Fibroblast of gingiva (primary cell): ENCODE measurements at regions not wholly inside any gene's neighbourhood (a gene's known extent, or its start where the extent isn't known, plus 50 kb on each side); places are given as distances from the start of the nearest gene placed in this dataset.

Experiments
- DNase-seq: peaks from one replicate; pipeline ENCODE4 v3.0.0-alpha.2; 2011; ENCODE audit warnings: low read depth

DNA sequence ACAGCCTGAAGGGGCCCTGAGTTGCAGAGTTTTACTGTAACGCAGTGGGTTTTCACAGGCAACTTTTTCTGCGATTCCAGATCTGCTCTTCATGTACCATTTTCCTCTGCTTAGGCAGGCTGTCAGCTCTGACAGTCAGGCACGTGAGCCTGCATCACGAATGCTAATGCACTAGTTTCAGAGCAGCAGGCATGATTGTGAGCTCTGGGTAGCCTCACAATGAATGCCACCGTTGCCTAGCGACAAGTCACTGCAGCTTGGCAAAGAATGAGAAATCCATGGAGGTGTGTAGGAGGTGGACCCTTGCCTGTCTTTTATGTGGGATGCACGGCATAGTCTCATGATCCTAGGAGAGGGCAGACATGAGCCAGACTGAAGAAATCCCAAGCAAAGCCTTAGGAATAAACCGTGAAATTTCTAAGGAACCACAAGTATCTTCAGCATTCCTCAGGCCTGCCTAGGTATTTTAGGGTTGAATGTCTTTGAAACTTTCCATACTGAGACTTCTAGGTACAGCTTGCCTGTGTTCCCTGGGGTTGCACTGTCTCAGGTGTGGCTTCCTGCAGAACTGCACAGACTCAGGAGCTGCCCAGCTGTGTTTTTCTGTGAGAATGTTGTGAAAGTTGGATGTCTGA is 774.7 kb upstream of the TSPY4 start:
- DNase-seq: no peak

DNA sequence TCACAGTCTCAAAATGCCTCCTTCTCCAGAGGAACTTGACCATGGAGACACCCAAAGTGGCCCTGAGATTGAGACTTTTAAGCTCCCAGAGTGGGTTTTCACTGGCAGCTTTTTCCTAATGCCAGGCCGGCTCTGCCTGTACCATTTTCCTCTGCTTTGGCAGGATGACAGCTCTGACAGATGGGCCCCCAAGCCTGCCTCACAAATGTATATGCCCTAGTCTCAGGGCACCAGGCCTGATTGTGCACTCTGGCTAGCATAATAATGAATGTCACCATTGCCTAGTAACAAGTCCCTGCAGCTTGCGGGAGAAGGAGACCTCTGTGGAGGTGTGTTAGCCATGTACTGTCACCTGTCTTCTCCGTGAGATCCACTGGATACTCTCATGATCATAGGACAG is 772.8 kb upstream of the TSPY4 start:
- no peak for DNase-seq

DNA sequence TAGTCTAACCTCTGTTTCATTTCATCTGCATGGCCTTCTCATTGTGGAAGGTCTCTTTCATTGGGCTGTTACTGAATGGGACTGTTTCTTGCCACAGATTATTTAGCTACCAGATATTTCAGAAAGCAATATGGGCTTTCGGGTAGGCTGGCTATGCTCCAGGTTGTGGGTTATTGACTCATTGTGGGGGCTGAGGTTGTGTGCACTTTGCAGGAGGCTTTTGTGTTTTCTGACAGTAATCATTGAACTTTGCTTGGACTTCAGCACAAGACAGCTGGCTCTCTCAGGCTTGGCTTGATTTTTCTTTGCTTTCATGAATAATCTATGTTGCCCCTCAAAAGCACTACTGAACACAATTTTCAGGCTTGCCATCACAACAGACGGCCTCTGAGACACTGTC is 771.1 kb upstream of the TSPY4 start:
- no peak for DNase-seq

DNA sequence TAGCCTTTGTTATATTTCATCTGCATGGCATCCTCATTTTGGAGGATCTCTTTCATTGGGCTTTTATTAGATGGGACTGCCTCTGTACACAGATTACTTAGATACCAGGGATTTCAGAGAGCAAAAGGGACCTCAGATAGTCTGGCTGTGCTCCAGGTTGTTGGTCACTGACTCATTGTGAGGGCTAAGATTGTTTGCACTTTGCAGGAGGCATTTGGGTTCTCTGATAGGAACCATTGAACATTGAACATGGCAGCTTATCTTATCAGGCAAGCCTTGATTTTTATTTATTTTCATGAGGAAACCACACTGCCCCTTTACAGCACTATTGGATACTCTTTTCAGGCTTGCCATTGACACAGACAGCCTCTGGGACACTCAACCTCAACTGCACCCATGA is 766.9 kb upstream of the TSPY4 start:
- DNase-seq: no peak

DNA sequence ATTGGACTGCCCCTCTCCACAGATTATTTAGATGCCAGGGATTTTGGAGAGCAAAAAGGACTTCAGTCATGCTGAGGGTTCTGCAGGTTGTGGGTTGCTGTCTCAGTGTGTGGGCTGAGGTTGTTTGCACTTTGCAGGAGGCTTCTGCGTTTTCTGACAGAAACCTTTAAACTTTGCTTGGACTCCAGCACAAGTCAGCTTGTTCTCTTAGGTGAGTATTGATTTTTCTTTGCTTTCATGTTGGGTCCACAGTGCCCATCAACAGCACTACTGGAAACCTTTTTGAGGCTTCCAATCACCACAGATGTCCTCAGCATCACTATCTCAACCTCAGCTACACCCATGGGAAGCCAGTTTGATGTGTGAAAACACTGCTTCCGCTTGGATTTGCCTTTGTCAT is 764.3 kb upstream of the TSPY4 start:
- DNase-seq: no peak

DNA sequence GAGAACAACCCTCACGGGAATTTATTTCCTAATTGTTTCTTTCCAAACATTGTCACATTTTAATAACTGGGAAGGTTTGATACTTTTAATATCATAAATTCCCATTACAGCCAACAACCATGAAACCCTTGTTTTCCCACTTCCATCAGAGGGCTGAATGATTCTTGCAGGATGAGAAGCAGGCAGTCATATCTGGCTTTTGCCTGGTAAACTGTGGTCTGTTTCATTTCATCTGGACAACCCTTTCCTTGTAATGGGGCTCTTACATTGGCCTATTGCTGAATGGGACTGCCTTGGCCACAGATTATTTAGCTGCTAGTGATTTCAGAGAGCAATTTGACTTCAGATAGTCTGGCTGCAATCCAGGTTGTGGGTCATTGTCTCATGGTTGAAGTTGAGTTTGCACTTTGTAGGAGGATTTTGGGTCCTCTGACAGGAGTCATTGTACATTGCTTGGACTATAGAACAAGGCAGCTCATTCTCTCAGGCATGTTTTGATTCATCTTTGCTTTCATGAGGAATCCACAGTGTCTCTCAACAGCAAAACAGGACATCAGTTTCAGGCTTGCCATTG is 754.9 kb upstream of the TSPY4 start:
- no peak for DNase-seq

DNA sequence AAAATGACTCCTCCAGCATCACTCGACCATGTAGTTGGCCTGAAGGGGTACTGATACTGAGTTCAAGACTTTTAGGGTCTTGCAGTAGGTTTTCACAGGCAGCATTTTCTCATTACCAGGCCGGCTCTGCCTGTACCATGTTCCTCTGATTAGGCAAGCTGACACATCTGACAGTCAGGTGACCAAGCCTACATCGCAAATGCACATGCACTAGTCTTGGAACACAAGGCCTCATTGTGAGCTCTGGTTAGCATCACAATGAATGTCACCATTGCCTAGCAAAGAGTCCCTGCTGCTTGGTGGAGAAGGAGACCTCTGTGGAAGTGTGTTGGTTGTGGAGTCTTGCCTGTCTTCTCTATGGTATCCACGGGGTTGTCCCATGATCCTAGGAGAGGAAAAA is 754.1 kb upstream of the TSPY4 start:
- DNase-seq: no peak

DNA sequence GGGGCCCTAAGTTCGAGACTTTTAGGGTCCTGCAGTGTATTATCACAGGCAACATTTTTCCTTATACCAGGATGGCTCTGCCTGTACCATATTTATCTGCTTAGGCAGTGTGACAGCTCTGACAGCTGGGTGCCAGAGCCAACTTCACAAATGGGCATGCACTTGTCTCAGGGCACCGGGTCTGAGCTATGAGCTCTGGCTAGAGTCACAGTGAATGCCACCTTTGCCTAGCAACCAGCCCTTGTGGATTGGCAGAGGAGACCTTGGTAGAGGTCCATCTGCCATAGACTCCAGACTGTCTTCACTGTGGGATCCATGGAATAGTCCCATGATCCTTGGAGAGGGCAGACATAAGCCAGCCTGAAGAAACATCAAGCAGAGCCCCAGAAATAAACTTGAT is 746.6 kb upstream of the TSPY4 start:
- no peak for DNase-seq

DNA sequence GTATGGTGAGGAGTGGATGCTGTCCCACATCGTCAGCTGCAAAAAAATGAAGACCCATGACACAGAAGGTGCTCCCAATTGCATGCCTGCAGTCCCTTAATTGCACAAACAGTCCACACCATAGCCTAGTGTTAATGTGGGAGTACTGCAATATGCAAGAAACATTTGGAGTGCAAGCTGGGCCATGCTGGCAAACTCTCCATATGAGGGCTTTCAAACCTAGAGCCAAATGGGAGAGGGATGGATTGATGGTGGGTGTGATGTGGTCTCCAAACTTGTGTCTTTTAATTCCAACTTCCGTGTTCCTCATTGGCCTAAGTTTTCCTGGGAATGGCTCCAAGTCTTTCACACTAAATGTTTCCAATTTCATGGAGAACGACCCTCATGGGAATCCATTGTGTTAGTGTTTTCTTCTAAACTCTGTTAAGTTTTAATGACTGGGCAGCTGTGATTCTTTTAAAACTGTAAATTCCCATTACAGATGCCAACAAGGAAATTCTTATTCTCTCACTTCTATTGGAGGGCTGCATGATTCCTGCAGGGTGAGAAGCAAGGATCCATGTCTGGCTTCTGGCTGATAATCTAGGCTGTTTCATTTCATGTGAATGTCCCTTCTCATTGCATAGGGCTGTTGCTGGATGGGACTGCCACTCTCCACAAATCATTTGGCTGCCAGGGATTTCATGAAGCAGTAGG is 745.3 kb upstream of the TSPY4 start:
- DNase-seq: no peak

DNA sequence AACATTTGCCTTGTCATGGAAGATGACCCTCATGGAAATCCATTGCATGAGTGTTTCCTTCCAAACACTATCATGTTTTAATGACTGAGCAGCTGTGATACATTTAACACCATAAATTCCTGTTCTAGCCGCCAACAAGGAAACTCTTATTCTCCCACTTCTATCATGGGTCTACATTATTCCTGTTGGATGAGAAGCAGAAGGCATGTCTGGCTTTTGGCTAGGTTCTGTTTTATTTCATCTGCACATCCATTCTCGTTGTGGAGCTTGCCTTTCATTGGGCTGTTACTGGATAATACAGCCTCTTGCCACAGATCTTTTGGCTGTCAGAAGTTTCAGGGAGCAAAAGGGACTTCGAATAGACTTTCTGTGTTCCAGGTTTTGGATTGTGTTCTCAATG is 742.6 kb upstream of the TSPY4 start:
- DNase-seq: no peak

DNA sequence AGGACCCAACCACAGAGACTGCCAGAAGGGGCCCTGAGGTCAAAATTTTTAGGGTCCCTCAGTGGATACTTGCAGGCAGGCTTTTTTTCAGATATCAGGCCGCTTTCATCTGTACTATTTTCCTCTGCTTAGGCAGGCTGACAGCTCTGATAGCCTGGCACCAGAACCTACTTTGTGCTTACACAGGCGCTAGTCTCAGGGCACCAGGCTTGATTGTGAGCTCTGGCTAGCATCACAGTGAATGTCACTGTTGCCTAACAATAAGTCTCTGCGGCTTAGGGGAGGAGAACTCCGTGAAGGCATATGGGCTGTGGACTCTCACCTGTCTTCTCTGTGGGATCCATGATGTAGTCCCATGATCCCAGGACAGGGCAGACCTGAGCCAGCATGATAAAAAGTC is 738.1 kb upstream of the TSPY4 start:
- DNase-seq: no peak

DNA sequence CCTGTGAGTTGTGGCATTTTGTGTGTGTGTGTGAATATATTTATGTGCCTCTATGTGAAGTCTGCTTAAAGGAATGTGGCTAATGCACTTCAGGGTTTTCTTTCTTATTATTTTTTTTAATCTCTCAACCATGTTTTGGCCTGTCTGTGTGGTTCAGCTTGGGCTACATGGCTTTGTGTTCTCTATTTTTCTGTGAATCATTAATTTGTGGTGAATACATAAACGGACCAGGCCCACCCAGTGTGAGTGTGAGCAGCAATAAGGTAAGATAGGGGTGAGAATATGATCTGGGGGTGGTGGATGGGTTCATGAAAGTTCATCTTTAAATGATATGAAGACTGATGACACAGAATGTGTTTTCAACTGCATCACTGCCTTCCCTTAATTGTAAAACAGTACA is 726.6 kb upstream of the TSPY4 start:
- no peak for DNase-seq

DNA sequence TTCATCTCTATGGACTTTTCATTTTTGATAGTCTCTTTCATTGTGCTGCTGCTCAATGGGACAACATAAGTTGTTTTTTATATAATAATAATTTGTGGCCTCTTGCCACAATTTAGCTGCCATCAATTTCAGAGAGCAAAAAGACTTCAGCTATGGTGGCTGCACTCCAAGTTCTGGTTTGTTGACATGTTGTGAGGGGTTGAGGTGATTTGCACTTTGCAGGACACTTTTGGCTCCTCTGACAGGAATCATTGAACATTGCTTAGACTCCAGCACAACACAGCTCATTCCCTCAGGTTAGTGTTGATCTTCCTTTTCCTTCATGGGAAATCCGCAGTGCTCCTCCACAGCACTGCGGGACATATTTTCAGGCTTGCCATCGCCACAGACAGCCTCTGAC is 725.4 kb upstream of the TSPY4 start:
- DNase-seq: no peak

DNA sequence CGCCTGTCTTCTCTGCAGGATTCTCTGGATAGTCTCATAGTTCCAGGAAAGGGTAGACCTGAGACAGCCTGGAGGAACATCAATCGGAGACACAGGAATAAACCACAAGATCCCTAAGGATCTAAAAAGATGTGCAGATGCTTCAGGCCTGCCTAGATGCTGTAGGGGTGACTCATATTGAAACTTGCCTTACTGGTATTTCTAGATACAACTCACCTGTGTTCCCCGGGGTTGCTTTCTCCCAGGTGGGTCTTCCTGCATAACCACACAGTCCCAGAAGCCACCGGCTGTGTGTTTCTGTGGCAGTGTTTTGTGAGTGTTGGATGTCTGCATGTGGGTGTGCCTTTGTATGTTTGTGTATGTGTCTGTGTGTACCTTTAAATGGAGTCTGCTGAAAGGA is 719.0 kb upstream of the TSPY4 start:
- no peak for DNase-seq

DNA sequence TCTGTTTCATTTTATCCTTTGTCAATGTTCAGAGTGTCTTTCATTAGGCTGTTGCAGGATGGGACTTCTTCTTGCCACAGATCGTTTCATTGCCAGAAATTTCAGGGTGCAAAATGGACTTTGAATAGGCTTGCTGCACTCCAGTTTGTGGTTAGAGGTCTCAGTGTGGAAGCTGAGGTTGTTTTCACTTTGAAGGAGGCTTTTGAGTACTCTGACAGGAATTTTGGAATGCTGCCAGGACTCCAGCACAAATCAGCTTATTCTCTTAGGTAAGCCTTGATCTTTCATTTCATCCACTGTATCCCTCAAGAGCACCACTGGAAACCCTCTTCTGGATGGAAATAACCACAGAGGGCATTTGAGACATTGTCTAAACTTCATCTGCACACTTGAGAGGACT is 715.1 kb upstream of the TSPY4 start:
- no peak for DNase-seq

DNA sequence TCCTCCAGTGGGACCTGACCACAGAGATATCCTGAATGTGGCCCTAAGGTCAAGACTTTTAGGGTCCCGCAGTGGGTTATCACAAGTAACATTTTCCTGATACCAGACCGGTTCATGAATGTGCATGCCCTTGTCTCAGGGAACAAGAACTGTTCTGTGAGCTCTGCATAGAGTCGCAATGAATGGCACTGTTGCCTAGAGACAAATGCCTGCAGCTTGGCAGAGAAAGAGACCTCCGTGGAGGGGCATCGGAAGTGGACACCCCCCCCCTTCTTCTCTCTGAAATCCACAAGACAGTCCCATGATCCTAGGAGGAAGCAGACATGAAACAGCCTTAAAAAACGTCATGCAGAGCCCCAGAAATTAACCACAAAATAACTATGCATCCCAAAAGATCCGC is 714.4 kb upstream of the TSPY4 start:
- DNase-seq: no peak

DNA sequence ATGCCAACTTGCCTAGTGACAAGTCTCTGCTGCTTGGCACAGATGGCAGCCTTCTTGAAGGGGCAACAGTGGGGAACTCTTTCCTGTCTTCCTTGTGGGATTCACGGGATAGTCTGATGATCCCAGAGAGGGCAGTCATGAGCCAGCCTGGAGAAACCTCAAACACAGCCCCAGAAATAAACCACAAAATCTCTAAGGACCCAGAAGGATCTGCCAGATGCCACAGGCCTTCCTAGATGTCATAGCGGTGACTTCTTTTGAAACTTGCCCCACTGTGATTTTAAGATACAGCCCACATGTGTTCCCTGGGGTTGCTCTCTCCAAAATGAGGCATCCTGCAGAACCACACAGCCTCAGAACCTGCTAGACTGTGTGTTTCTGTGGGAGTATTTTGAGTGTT is 707.6 kb upstream of the TSPY4 start:
- no peak for DNase-seq

DNA sequence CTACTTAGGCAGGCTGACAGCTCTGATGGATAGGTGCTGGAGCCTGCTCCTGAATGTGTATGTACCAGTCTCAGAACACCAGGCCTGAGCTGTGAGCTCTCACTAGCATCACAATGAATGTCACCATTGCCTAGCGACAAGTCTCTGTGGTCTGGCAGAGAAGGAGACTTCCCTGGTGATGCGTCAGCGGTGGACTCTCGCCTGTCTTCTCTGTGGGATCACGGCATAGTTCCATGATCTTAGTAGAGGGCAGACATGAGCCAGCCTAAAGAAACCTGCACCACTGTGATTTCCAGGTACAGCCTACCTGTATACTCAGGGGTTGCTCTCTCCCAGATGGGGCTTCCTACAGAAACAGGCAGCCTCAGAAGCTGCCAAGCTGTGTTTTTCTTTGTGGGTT is 699.2 kb upstream of the TSPY4 start:
- DNase-seq: no peak

DNA sequence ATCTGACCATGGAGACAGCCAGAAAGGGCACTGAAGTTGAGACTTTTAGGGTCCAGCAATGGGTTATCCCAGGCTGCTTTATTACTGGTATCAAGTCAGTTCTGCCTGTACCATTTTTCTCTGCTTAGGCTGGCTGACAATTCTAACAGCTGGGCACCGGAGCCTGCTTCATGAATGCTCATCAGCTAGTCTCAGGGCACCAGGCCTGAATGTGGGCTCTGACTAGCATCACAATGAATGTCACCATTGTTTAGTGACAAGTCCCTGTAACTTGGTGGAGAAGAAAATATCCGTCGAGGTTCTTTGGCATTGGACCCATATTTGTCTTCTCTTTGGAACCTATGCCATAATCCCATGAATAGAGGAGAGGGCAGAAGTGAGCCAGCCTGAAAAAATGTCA is 692.3 kb upstream of the TSPY4 start:
- no peak for DNase-seq

DNA sequence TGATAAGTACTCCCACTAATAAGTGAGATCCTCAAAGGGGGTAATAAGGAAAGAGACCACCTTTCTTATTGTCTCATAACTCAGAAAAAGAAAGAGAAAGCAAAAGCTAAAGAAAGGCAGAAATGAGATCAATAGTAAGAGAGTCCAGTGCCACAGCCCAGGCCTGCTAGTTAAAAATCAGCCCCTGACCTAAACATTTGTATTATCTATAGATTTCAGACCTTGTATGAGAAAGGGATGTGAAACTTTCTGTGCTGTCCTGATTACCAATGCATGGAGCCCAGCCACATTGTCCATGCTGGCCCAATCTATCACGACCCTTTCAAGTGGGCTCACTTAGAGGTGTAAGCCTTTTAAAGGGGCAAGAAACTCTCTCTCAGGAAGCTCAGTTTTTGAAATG is 684.8 kb upstream of the TSPY4 start:
- DNase-seq: no peak

DNA sequence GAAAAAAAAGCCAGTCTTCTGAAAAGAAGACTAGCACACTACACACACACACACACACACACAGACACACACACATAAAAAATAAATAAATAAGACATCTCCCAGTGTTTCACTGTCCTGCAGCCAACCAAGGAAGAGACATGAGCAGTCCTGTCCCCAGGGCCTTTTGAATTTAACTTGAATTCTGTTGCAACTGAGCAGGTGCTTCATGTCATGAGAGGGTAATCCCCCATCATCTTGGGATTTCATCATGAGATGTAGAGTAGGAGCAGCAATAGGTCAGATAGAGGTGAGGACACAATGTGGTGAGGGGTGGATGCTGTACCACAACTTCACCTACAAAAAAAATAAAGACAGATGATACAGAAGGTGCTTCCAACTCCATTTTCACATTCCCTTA is 682.2 kb upstream of the TSPY4 start:
- DNase-seq: no peak

DNA sequence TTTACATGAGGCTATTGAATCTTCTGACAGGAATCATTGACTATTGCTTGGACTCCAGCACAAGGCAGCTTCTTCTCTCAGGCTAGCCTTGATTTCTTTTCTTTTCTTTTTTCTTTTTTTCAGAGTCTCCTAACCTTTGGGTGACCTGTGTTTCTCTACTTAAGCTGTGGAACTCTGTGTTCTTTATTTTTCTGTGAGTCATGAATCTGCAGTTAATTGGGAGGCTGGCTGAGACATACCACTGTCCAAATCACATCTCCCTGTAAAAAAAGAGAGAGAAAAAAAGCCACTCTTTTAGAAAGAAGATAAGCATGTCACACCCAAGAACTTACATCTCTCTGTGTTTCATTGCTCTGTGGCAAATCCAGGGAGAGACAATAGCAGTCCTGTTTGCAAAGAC is 681.2 kb upstream of the TSPY4 start:
- no peak for DNase-seq

DNA sequence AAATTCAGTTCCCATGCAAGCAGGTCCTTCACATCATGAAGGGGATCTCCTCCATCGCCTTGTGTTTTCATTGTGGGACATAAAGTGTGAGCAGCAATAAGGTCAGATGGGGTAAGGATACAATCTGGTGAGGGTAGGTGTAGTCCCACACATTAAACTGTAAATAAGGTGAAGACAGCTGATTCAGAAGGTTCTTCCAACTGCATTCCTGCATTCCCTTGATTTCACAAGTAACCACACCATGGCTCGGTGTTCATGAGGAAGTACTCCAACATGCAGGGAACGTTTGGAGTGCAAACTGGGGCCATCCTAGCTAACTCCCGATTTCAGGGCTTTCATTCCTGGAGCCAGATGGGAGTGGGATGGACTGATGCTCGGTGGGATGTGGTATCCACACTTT is 680.7 kb upstream of the TSPY4 start:
- peak; percentile 1 for DNase-seq

DNA sequence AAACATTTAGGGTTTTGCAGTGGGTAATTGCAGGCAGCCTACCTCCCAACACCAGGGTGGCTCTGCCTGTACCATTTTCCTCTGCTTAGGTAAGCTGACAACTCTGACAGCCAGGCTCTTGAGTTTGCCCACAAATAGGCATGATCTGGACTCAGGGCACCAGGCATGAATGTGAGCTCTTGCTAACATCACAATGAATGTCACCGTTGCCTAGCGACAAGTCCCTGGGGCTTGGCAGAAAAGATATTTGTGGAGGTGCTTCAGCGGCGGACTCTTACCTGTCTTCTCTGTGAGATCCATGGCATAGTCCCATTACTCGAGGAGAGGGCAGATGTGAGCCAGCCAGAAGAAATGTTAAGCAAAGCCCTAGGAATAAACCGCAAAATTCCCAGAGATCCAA is 677.5 kb upstream of the TSPY4 start:
- DNase-seq: no peak
